ENCODE measurements at regions not wholly inside any gene's neighbourhood (a gene's known extent, or its start where the extent isn't known, plus 50 kb on each side); places are given as distances from the start of the nearest gene placed in this dataset.

- TF ChIP-seq SPI1 (IDR thresholded peaks at IDR 0.05; ENCODE audit: borderline replicate concordance, low read depth) = no peak
- no peak for TF ChIP-seq CTCF (IDR thresholded peaks at IDR 0.05; ENCODE audit: insufficient read depth, low read length)
Measured at GRCh38 chr13:100790405-100790804, 115.8 kb upstream of the TMTC4 start.
